GM21515 (cell line): ENCODE measurements at regions not wholly inside any gene's neighbourhood (a gene's known extent, or its start where the extent isn't known, plus 50 kb on each side); places are given as distances from the start of the nearest gene placed in this dataset.

ENCODE experiments used
- ATAC-seq: cut with Tn5 transposase; IDR thresholded peaks from one replicate; pipeline ENCODE4 v1.9.1; 2021; ENCODE audit not compliant: unreplicated experiment

DNA sequence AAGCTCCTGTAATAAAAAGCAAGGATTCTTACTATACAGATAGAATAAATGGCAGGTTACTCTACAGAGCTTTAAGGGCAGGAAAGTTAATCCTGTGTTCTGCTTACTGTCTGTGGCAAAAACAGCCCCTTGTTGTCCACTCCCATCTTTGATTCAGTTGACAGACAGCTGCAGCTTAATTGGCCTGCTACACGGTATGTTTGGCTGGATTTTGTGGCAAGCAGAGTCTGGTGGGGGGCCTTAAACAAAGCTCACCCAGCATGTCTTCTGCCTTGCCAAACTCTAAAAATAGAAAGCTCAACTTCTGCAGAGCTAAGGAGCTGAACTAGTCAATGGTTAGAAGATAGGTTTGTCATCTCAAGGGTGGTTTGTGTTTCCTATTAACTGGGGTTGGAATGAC, 407.2 kb downstream of the HLX start:
- ATAC-seq, result no peak

DNA sequence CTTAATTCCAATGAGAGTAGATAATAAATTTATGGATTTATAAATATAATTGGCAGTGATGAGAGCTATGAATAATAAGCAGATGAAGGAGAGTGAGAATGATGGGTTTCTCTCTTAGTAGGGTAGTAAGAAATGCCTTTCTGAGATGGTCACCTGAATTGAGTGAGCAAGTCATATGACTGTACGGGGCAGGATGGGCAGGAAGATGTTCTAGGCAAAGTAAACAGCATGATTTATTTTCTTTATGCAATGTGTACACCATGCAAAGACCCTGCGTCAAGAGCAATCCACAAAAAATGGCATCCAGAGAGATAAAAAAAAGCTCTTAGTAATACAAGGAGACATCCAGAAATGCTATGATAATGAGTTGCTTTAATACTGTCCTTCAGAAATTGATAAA, 409.9 kb downstream of the HLX start:
- ATAC-seq, result no peak

DNA sequence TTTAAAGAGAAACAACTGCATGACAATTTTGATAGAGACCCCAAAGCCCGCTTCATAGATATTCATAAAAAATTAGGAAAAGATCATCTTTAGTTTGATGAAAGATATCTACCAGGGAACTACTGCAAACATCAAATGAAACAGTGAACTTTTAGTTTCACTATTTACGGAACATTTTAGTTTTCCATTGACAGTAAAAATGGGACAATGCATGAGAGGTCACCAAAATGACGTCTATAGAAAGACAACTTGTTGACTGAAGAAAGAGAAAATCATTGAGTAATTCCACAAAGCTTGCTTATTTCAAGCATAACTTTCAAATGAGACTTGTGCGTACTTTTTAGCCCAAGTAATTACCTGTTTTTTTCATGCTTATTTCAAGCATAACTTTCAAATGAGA, 411.4 kb downstream of the HLX start:
- ATAC-seq, result no peak

DNA sequence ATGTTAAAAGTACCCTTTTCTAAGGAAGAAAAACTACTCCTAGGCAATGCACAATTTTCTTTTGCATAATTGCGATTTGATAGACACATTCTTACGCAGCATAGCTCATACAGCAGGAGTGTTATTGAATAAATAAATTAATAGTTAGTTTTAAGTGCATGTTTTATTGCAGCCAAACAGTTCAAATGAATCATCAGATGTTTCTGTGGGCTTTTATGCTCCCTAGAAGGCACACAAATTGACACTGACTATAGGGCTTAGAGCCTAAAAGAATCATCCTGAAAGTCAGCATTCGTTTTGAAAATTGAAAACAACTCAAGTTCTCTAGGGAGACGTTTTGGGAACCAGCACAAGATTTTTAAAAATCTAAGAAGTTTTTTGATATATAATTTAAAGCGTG, 411.9 kb downstream of the HLX start:
- ATAC-seq, result no peak

DNA sequence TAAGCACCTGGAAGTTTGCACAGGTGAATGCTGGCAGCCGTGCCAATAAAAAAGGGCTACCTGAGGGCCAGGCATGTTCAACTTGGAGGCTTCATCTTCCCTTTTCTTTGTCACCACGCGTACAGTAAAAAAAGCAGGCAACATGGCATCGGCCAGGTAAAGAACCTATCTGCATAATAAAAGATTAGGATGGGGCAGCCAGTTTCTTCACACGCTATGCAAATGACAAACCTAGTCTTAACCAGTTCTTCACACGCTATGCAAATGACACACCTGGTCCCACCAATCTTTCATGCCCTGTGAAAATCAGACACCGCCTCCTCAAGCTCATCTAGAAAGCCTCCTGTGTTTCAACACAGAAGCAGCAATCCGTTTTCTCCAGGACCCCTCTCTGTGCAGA, 413.4 kb downstream of the HLX start:
- no peak for ATAC-seq

DNA sequence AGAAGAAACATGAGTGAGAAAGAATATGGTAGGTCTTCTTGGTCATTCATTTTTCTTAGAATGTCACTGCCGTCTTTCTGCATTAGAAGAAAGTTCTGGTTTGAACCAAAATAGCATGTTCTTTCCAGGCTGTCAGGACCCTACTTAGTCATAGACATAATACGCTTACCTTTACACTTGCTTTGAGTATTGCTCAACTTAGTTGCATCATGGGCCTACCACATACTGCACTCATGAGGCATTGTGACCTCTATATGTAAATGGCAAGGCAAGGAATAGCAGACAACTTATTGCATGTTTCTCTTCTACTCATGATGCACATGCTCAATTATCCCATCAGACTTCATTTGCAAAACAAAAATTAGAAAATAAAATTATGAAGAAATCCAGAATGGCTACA, 415.0 kb downstream of the HLX start:
- ATAC-seq, result no peak

DNA sequence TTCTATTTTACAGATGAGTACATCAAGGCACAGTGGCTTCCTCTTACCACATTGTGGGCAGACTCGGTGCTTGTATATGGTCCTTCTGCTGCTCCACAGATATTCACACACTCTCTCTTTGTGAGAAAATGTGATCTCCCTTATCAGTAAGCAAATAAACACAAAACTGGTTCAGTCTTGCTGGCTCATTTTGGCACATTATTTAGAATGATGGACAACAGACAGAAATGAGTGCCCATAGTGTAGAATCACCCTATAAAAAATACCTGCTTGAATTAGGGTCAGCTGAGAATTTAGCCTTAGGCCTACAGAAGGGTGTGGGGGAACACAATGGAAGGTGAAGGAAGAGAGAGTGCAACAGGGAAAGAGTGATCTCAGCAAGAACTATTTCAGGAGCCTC, 423.1 kb downstream of the HLX start:
- ATAC-seq, result no peak

DNA sequence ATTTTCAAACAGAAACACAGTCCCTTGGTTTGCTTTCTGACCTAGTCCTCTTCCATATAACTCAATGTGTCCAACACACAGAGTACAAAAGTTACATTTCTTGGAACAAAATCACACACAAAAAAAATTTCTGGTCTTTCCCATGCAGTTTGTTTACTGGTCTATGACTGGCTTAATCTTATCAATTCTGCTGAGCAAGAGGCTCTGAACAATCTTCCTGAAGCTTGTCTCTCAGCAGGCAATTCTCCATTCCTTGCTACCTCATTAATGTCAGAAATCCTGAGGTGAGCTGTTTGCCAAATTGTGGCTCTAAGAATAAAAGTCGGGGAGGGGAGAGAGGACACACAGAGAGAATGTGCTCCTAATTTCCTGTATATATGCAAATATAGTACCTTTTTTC, 423.6 kb downstream of the HLX start:
- no peak for ATAC-seq

DNA sequence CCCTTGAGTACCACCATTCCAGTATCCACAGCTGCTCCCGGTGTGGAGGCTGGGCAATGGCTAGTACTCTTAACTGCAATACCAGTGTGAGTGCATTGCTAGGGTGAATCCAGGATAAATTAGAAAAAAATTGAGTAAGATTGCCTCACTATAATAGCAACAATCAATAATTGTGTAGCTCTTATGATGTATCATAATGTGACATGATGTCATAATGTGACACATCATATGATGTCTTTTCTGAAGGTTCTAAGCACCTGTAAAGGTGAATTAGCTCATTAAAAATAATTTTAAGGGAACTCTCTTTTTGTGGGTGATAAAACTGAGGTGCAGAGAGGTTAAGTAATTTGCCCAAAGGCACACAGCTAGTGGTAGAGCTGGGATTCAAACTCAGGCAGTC, 424.4 kb downstream of the HLX start:
- no peak for ATAC-seq

DNA sequence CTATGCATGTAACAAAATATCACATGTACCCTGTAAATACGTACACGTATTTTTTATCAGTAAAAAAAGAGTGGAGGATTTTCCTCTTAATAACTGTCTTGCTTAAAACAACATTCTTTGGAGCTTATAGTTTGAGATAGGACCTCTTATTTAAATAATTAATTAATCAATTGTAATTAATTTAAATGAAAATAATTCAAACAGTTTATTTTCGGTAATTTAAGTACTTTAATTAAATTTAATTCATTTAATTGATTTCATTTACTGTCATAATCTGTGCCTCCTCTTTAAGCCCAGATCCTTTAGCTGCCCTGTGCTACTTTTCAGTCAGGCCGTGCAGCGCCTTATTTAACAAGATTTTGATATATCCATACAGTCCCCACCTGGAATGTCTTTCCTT, 427.0 kb downstream of the HLX start:
- no peak for ATAC-seq

DNA sequence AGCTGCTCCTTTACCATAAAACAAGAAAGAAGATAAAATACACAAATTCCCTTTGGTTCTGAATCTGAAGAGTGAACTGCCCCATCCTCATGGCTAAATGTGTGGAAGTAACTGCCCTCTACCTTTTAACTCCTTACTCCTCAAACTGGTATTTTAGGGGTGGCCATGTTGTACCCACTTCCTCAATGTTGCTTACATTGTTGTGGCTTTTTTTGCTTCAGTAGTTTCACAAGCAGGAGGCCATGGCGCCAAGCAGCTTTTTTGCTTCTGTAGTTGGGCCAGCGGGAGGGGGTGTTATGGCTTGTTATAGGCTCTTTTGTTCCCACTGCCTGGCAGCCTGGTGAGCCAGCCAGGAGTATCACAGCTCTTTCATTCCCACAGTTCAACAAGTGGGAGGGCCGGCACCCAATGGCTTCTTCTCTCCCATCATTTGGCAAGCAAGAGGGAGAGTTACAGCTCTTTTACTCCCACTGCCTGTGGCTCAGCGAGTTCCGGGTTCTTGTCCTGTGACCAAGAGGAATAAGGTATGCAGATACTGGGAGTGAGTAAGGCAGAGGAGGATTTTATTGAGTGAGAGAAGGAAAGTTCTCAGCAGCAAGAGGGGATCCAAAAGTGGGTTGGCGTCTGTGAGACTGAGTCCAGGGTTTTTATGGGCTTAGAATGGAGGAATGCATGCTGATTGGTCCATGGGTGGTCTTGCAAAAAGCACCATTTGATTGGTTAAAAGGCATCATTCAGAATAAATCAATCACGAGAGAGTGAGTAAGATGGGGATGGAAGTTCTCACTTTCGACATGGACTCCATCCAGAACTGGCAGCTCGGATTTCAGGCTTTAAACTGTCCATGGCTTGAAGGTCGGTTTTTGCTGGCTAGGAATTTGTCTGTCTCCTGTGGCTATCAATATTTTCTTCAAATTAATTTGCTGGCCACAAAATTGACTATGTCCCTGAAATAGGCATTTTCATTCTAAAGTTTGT, 429.6 kb downstream of the HLX start:
- no peak for ATAC-seq

DNA sequence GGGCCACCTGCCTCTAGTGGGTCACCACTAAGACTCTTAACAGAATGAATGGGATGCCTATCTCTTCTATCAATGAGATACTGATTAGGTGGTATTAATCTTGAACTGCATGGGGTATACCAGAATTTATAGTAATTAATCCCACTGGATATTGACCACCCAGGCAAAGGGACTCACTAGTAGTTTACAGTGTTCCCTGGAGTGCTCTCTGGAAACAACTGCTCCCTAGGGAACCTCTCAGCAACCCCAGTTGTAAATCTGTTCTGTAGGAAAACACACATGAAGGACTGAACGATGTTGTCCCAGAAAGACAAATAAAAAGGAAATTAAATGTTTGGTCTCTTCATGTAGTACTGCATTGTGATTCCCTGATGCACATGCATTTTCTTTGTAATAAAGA, 430.5 kb downstream of the HLX start:
- ATAC-seq, result no peak

DNA sequence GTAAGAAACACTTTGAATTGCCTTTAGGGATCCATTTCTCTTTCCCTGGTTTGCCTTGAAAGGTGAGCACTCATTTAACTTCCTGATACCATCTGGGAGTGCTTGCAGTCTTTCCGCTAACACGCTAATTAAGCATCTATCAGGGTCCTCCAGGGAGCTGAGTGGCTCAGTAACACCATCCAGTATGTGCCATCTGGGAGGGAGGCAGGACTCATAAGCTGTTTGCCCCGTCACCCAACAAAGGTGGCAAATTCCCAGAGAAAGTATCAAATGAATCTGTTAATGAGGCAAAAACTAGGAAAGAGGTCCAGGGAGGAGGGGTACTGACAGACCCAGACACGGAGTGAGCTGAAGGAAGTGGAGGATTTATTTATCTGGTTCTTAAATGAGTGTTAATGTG, 430.9 kb downstream of the HLX start:
- no peak for ATAC-seq

DNA sequence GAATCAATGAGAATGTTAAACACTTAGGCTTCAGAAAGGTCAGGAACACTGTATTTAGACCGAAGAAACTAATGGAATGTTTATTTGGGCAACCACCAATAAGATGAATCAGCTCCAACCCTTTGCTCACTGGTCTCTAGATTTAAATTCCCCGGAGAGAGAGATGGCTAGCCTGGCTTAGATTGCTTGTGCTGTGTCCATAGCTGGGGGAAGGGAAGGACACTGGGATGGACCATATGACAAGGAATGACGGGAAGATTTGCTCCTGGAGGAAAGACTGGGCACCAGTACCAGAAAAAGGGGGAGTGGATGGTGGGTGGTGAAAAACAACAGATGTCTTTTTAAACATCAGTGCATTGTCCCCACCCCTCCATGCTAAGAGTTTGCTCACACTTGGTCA, 426.6 kb downstream of the DUSP10 start:
- no peak for ATAC-seq

DNA sequence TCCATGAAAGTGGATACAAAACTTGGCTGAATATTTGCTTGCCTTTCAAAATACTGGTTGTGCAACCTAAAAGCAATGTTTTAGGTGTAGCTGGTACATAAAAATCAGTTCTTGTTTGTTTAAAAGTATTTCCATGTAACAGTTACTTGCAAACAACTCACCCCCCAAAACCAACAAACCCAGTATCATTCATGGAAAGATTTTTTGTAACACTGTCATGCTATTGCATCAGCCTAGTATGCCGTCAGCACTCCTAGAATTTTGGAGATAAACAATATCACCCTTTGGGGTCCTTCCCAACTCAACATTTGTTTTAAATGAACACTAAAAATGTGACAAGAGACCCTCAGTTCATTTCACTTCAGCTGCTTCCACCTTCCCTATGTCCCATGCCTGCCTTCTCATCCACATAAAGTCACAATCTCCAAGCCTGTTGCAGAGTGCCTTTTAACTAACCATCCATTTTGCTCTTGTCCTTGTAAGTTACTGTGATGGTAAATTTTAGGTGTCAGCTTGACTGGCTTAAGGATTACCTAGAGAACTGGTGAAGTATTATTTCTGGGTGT, 425.3 kb downstream of the DUSP10 start:
- ATAC-seq, result no peak

DNA sequence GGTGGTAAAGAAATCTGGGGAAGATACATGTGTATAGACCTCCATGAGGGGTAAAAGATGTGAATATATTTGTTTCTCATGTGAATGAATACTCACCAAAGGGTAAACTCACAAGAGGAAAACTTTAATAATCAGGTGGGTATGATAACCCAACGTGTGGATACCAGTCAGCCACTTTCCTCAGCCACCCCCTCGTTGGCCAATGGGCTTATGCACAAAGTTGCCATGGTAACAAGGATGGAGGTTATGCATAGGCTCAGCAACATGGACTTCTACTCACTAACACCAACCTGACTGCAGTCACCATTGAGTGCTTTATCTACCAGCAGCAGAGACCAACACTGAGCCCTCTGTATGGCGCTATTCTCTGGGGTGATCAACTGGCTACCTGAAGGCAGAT, 424.4 kb downstream of the DUSP10 start:
- ATAC-seq, result no peak

DNA sequence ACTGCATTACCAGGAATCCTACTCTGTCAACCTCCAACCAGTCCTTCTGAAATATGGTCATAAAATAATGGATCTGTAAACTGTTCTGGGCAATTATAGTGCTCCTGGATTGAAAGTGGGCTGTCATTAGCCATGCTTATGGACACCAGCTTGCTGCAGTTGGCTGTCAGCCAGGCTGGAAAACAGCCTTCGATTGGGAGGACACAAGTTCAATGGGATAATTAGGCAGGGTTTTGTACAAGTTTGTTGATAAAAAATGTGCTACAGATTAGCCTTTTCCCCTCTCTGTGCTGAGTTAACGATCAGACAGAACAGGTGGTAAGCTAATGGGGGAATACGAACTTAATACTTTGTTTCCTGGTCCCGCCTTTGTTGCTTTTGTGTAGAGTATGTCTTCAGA, 413.9 kb downstream of the DUSP10 start:
- ATAC-seq, result no peak

DNA sequence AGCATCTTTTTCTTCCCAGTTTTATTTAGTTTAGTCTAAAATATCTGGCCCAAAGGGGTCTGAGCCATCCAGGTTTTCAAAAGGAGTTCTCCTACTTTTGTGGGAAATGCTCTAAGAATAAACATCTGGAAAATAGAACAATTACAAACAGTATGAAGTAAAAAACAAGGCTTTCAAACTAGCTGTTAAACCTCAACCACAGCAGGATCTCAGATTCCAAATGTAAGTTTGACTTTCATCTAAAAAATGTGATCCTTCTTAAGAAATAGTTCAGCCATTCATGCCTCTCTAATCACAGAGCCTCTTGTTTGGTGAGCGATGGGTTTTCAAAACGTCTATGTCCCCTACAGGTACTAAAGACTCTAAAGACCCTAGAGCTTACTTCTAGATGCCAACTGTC, 413.5 kb downstream of the DUSP10 start:
- no peak for ATAC-seq

DNA sequence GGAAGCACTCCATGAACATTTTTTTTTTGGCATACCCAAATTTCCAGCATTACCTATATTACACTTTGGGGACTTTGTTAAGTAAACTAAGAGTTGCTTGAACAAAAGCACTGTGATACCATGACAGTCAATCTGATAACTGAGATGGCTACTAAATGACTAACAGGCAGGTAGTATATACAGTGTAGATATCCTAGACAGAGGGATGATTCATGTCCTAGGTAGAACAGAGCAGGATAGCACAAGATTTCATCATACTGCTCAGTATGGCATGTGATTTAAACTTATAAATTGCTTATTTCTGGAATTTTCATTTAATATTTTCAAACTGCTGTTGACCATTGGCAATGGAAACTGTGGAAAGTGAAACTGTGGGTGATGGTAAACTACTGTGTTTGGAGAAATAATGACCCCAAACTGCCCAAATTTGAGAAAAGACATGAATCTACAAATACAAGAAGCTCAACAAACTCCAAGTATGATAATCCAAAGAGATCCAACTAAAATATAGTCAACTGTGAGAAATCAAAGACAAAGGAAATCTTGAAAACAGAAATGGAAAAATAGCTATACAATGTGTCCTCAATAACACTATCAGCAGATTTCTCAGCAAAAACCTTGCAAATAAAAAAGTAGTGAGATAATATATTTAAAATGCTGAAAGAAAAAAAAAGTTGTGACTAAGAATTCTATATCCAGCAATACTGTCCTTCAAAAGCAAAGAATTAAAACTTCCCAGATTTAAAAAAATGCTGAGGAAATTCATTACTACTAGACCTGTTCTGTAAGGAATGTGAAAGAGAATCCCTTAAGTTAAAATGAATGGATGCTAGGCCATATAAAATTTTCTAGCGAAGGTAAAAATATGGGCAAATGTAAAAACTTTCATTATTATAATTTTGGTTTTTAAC, 410.4 kb downstream of the DUSP10 start:
- ATAC-seq, result no peak

DNA sequence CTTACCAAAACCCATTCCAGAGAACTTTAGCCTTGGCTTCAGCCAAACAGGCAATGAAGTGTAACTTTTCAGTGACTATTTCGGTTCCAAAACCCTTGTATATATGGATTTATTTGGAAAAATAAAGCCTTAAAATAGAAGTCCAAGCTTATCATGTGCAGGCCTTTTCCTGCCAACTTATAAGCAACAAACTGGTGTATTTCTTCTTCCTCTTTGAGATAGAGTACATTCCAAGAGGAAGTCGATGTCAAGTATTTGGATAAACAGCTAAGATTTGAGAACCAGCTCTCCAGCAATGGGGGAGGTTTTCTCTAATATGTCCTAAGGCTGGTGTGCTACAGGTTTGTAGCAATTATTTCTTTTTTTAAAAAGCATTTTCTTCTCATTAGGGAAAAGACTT, 407.8 kb downstream of the DUSP10 start:
- no peak for ATAC-seq

DNA sequence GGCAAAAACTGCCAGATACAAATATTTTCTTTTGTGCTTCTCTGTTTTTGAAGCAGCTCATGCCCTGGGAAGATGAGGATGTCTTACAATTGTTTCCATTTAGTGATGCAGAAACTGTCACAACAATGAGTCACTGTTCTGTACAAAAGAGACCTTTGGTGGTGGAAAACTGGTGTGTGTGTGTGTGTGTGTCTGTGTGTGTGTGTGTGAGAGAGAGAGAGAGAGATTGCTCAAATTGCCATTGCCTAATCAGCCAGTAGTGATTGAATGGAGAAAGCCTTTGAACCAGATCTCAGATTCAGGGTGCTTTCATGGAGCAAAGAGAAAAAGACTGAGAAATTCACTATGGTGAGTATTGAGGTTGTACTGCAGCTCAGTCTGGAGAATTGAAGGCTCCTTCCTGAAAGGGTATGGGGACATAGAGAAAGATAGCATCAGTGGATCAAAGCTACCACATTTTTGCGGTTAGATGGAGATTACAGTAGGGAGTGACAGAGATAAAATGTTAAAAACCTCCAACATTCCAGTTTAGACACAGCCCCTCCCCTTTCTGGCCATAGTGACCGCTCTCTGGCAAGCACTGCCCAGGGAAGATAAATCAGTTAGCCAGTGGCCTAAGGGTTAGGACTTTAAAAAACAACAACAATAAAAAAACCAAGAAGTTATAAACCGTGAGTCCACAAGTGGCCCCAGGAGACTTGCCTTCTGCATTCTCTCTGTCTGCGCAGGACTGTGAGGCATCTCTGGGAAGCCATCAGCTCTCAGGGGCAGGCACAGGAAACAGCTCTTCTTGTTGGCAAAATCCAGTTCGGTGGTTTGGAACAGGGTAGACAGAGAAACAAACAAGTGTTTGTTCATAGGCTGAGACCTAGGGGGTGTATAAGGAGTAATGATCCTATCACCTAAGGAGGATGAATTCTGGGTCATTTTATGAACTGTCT, 406.5 kb downstream of the DUSP10 start:
- ATAC-seq, result no peak
